Karpas-422 (cell line): ENCODE measurements at regions not wholly inside any gene's neighbourhood (a gene's known extent, or its start where the extent isn't known, plus 50 kb on each side); places are given as distances from the start of the nearest gene placed in this dataset.
"Not testable (repeated sequence)": the region's sequence is repeated elsewhere in the genome, so short reads cannot be mapped to it uniquely, and the experiment has no call there.

ENCODE experiments used
- DNase-seq: peaks from one replicate; pipeline ENCODE4 v3.0.0-alpha.2; 2015
- H2AFZ ChIP-seq: fragments of 200-600 bp; sonication (generic); 2 replicates; pipeline ENCODE4 v1.6.1; 2014; ENCODE audit warnings: antibody characterized with exemption, low read length, mixed read lengths
- H3K27ac ChIP-seq: fragments of 200-600 bp; sonication (generic); 2 replicates; pipeline ENCODE4 v1.5.1; 2014; ENCODE audit warnings: mild to moderate bottlenecking, low read length, moderate library complexity
- H3K27me3 ChIP-seq: fragments of 200-600 bp; sonication (generic); 2 replicates; pipeline ENCODE4 v1.6.1; 2014; ENCODE audit warnings: low read length, mixed read lengths
- H3K36me3 ChIP-seq: fragments of 200-600 bp; sonication (generic); 2 replicates; pipeline ENCODE4 v1.6.1; 2014; ENCODE audit warnings: low read length, mixed read lengths; ENCODE audit not compliant: insufficient read depth
- H3K4me1 ChIP-seq: fragments of 200-600 bp; sonication (generic); 2 replicates; pipeline ENCODE4 v1.6.1; 2014; ENCODE audit warnings: mild to moderate bottlenecking, low read length, mixed read lengths
- H3K4me2 ChIP-seq: fragments of 200-600 bp; sonication (generic); 2 replicates; pipeline ENCODE4 v1.6.1; 2014; ENCODE audit warnings: low read length, low read depth, mild to moderate bottlenecking; ENCODE audit not compliant: poor library complexity, severe bottlenecking
- H3K4me3 ChIP-seq: fragments of 200-600 bp; sonication (generic); 2 replicates; pipeline ENCODE4 v1.5.1; 2014; ENCODE audit warnings: mild to moderate bottlenecking, antibody characterized with exemption, low read length, mixed read lengths
- H3K79me2 ChIP-seq: fragments of 200-600 bp; sonication (generic); 2 replicates; pipeline ENCODE4 v1.6.1; 2014; ENCODE audit warnings: mild to moderate bottlenecking, low read length, mixed read lengths
- H3K9ac ChIP-seq: fragments of 200-600 bp; sonication (generic); 2 replicates; pipeline ENCODE4 v1.6.0; 2014; ENCODE audit warnings: low read length
- H3K9me2 ChIP-seq: fragments of 200-600 bp; sonication (generic), shearing (Covaris generic); replicated peaks from 2 replicates; pipeline ENCODE4 v1.6.0; 2014; ENCODE audit warnings: mild to moderate bottlenecking, low read length, moderate library complexity; ENCODE audit not compliant: insufficient read depth
- H3K9me3 ChIP-seq: fragments of 300-700, 200-600 bp; sonication (generic); 2 replicates; pipeline ENCODE4 v1.6.1; 2014; ENCODE audit warnings: low read length, mixed read lengths
- H4K20me1 ChIP-seq: fragments of 200-600 bp; sonication (generic); 2 replicates; pipeline ENCODE4 v1.6.1; 2014; ENCODE audit warnings: mild to moderate bottlenecking, antibody characterized with exemption, low read length, low read depth; ENCODE audit not compliant: insufficient read depth

DNA sequence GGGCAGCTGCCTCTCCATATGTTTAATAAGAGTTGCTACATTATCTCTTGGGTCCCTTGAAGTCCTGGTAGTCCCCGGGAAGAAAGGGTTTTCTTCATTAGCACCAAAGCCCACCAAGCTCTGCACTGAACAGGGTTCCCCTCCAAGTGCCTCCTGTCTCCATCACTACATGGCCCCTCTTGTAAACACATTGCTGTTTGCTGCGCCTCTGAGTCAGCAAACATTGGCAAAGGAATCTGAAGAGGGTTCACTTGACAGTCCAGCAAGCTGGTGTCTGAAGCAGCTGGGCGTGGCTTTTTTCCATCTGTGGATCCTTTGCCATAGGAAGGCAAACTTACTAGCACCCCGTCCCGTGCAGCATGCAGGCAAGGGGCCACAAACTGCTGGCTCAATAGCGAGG lies 82.8 kb downstream of the TEX51 start:
- no peak overlapping the region for H3K4me2 ChIP-seq
- no peaks in the 10 kb centered on the region for H3K9me3 ChIP-seq
- DNase-seq = no peak
- H3K27ac ChIP-seq = no peak overlapping the region
- no peaks in the 10 kb centered on the region for H4K20me1 ChIP-seq
- no peaks in the 10 kb centered on the region for H3K79me2 ChIP-seq
- H2AFZ ChIP-seq = no peak overlapping the region
- H3K4me1 ChIP-seq = no peaks in the 10 kb centered on the region
- H3K27me3 ChIP-seq = no peaks in the 10 kb centered on the region
- no peaks in the 10 kb centered on the region for H3K9me2 ChIP-seq
- H3K9ac ChIP-seq = no peak overlapping the region
- no peak overlapping the region for H3K4me3 ChIP-seq
- H3K36me3 ChIP-seq = no peaks in the 10 kb centered on the region

DNA sequence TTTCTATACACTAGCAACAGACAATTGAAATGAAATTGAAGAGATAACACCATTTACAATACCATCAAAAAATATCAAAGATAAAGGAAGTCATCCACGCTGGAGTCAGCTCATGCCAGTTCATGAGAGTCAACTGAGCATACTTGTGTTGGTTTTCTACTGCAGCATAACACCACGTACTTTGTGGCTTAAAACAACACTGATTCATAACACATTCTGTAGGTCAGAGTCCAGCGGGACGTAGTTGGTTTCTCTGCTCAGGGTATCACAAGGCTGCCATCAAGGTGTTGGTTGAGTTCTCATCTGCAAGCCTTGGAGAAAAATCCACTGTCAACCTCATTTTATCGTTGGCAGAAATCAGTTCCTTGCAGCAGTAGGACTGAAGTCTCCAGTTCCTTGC lies 84.2 kb downstream of the TEX51 start:
- Histone ChIP-seq H3K9ac (no peak overlapping the region), H3K79me2 (no peaks in the 10 kb centered on the region), H4K20me1 (no peaks in the 10 kb centered on the region), H3K36me3 (no peaks in the 10 kb centered on the region), H3K4me2 (no peak overlapping the region), H3K27ac (no peak overlapping the region), H2AFZ (no peak overlapping the region), H3K9me3 (no peaks in the 10 kb centered on the region), H3K27me3 (no peaks in the 10 kb centered on the region), H3K9me2 (no peaks in the 10 kb centered on the region), H3K4me1 (no peaks in the 10 kb centered on the region), H3K4me3 (no peak overlapping the region)
- DNase-seq = no peak

DNA sequence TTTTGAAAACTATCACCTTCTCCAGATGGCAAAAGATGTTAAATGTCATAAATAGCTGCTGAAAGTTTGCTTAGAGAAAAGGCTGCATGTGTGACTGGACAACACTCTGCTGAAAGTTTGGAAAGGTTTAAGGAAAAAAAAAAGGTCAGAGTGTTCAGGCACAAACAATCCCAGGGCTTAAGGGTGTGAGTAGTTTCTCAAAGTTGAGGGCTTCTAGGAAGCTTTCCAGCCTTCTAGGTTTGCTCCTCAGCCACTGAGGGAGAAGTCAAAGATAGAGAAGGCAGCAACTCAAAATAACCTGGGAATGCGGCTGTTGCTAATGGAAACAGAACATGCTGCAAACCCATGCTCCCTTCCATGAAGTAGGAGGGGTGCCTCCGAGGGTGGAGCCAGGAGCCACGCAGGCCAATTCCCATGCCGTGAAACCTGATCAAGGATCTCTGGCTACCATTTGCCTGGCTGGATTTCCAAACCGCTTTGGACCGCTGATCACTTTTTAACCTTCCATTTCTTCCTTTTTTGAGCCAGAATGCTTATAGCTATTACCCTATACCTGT lies 88.0 kb downstream of the TEX51 start:
- H3K36me3 ChIP-seq = no peaks in the 10 kb centered on the region
- no peaks in the 10 kb centered on the region for H3K27me3 ChIP-seq
- H3K9me2 ChIP-seq = no peaks in the 10 kb centered on the region
- H3K4me2 ChIP-seq = no peak overlapping the region
- no peaks in the 10 kb centered on the region for H3K79me2 ChIP-seq
- H3K4me1 ChIP-seq = no peaks in the 10 kb centered on the region
- H4K20me1 ChIP-seq = no peaks in the 10 kb centered on the region
- H3K4me3 ChIP-seq = no peak overlapping the region
- no peaks in the 10 kb centered on the region for H3K9me3 ChIP-seq
- no peak overlapping the region for H3K27ac ChIP-seq
- no peak overlapping the region for H3K9ac ChIP-seq
- no peak overlapping the region for H2AFZ ChIP-seq
- DNase-seq = no peak

DNA sequence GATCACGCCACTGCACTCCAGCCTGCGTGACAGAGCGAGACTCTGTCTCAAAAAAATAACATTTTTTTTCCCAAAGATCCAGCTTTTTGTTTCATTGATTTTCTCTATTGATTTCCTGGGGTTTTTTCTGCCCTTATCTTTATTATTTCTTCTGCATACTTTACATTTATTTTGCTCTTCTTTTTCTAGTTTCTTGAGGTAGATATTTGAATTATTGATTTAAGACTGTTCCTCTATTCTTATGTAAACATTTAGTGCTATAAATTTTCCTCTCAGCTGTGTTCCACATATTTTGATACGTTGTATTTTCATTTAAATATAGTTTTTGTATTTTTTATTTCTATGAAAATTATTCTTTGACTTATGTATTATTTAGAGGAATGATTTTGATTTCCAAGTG lies 89.8 kb downstream of the TEX51 start:
- no peak overlapping the region for H3K9ac ChIP-seq
- no peak overlapping the region for H2AFZ ChIP-seq
- H3K27ac ChIP-seq = no peak overlapping the region
- H3K4me2 ChIP-seq = no peak overlapping the region
- no peak for DNase-seq
- H3K4me3 ChIP-seq = no peak overlapping the region
- no peaks in the 10 kb centered on the region for H3K9me2 ChIP-seq
- H3K27me3 ChIP-seq = no peaks in the 10 kb centered on the region
- H3K36me3 ChIP-seq = no peaks in the 10 kb centered on the region
- H3K9me3 ChIP-seq = no peaks in the 10 kb centered on the region
- no peaks in the 10 kb centered on the region for H4K20me1 ChIP-seq
- H3K4me1 ChIP-seq = no peaks in the 10 kb centered on the region
- no peaks in the 10 kb centered on the region for H3K79me2 ChIP-seq

DNA sequence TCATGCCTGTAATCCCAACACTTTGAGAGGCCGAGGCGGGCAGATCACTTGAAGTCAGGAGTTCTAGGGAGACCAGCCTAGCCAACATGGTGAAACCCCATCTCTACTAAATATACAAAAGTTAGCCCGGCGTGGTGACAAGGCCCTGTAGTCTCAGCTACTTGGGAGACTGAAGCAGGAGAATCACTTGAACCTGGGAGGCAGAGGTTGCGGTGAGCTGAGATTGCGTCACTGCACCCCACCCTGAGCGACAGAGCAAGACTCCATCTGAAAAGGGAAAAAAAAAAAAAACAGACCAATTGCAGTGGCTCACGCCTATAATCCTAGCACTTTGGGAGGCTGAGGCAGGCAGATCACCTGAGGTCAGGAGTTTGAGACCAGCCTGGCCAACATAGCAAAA lies 90.4 kb downstream of the TEX51 start:
- not testable (repeated sequence) for H3K27ac ChIP-seq, H2AFZ ChIP-seq, H3K27me3 ChIP-seq, H3K36me3 ChIP-seq, H3K4me3 ChIP-seq, H3K9ac ChIP-seq, H3K4me1 ChIP-seq, DNase-seq, H3K9me2 ChIP-seq, H3K9me3 ChIP-seq, H4K20me1 ChIP-seq, H3K4me2 ChIP-seq, H3K79me2 ChIP-seq

DNA sequence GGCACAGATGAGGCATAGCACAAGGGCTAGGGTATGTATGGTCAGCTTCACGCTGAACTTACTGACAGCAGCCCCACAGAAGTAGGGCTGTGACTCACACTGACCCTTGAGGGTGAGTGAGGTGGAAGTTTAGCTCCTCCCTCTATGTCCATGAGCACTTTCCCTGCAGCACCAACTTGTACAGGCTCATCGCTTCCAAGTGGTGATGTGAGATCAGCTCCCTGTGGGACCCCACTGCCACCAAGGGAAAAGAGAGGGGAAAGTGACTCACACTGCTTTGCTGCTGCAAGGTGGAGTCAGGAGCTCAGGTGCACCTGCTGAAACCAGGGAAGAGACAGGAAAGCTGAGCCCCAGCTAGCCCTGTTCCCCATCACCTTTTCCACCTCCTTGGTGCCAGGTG lies 91.5 kb downstream of the TEX51 start:
- Histone ChIP-seq H3K79me2 (no peaks in the 10 kb centered on the region), H3K36me3 (no peaks in the 10 kb centered on the region), H3K9ac (no peak overlapping the region), H3K4me2 (no peak overlapping the region), H3K4me3 (no peak overlapping the region), H3K9me2 (no peaks in the 10 kb centered on the region), H3K4me1 (no peaks in the 10 kb centered on the region), H3K27me3 (no peaks in the 10 kb centered on the region), H4K20me1 (no peaks in the 10 kb centered on the region), H3K9me3 (no peaks in the 10 kb centered on the region), H3K27ac (no peak overlapping the region), H2AFZ (no peak overlapping the region)
- no peak for DNase-seq

DNA sequence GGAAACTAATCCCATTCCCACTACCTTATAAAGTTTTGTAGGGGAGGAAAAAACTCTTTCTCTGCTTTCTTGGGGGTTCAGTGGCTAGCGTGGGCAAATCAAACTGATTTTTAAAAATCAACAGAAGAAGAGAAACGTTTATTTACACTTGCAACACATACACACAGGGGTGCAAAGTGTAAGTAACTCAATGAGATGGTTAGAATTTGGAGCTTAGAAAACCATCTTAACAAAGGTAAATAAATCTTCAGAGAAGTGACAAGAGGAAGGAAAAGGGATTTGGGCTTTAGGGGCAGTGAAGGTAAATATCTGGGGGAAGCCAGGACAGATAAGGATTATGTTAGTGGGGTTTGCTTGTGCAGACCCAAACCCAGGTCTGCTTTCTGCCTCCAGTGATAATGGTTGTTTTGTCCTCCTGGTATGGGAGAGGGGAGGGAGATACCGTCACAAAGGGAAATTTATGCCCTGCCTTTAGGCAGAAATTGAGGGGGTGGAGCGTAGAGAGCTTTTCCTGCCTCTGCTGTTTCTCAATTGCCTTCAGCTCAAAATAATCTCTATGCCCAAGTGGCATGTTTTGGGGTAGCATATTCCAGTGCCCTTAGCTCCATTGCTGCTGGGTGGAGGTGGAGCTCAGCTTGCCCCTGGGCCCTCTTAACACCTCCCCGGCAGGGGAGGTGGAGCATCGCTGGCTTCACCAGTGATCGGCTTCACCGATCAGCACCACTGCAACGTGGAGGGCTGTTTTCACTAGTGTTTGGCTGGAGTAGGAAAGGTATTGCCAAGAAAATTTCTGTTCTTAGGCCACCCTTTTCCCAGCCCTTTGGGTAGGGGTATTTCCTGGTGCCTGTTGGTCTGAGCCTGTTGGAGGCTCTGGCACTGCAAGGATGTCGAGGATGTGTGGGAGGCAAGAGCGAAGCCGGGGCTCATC lies 92.2 kb downstream of the TEX51 start:
- Histone ChIP-seq H3K9me2 (no peaks in the 10 kb centered on the region), H3K27ac (no peak overlapping the region), H3K4me3 (no peak overlapping the region), H3K36me3 (no peaks in the 10 kb centered on the region), H2AFZ (no peak overlapping the region), H4K20me1 (no peaks in the 10 kb centered on the region), H3K9ac (no peak overlapping the region), H3K27me3 (no peaks in the 10 kb centered on the region), H3K4me1 (no peaks in the 10 kb centered on the region), H3K79me2 (no peaks in the 10 kb centered on the region), H3K4me2 (no peak overlapping the region), H3K9me3 (no peaks in the 10 kb centered on the region)
- DNase-seq = no peak

DNA sequence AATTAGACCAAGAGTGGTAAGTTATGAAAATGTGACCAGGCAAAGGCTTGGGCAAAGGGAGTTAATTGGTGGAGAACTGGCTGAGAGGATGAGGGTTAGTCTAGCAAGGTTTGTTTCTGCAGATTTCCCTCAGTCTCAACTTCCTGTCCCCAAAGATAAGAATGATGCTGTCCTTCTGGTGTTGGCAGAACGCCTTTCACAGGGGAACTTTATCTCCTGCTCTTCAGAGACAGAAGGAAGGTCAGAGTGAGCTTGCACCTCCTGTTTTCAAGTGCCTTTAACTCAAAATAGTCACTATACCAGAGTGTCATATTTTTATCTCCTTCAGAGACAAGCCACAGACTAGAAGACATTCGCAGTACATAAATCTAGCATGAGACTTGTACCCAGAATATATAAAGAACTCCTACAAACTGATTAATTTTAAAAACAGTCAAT lies 95.7 kb downstream of the TEX51 start:
- no peaks in the 10 kb centered on the region for H3K79me2 ChIP-seq
- H3K27me3 ChIP-seq = no peaks in the 10 kb centered on the region
- H3K4me2 ChIP-seq = no peak overlapping the region
- no peaks in the 10 kb centered on the region for H3K9me2 ChIP-seq
- H3K9ac ChIP-seq = no peak overlapping the region
- DNase-seq = no peak
- no peak overlapping the region for H2AFZ ChIP-seq
- H3K9me3 ChIP-seq = no peaks in the 10 kb centered on the region
- no peak overlapping the region for H3K27ac ChIP-seq
- H3K36me3 ChIP-seq = no peaks in the 10 kb centered on the region
- H3K4me3 ChIP-seq = no peak overlapping the region
- H4K20me1 ChIP-seq = no peaks in the 10 kb centered on the region
- no peaks in the 10 kb centered on the region for H3K4me1 ChIP-seq
